ENCODE measurements at regions not wholly inside any gene's neighbourhood (a gene's known extent, or its start where the extent isn't known, plus 50 kb on each side); places are given as distances from the start of the nearest gene placed in this dataset.
A peak's percentile ranks its signal among the peaks of the same experiment; 100 is the strongest.

GRCh38 chr15:61545763-61546162 lies 316.7 kb upstream of the RORA start:
- Histone ChIP-seq H3K9ac (ENCODE audit: insufficient read depth in 1 of 2, low read length in 2 of 2) (no peak overlapping the region), H3K27ac (ENCODE audit: low read depth in 1 of 2, low read length in 1 of 2) (no peak overlapping the region), H3K4me3 (no peak overlapping the region), H3K36me3 (ENCODE audit: control insufficient read depth in 4 of 4, insufficient read depth in 4 of 4, low read length in 4 of 4) (no peaks in the 10 kb centered on the region), H3K27me3 (ENCODE audit: control insufficient read depth in 3 of 3, insufficient read depth in 3 of 3, low read length in 2 of 3) (peaks cover 0 to 3% (median 0%) of the 10 kb centered on the region in 3 donors), H3K9me3 (ENCODE audit: control insufficient read depth in 4 of 4, insufficient read depth in 3 of 4, low read length in 3 of 4) (peaks cover 0 to 4% (median 0%) of the 10 kb centered on the region in 4 donors), H3K4me1 (ENCODE audit: control insufficient read depth in 5 of 5, insufficient read depth in 5 of 5, low read length in 5 of 5) (no peaks in the 10 kb centered on the region)
- DNase-seq (no peak), ATAC-seq (ENCODE audit: insufficient read depth, low FRiP score) (no peak)
- TF ChIP-seq, protein P1, sequence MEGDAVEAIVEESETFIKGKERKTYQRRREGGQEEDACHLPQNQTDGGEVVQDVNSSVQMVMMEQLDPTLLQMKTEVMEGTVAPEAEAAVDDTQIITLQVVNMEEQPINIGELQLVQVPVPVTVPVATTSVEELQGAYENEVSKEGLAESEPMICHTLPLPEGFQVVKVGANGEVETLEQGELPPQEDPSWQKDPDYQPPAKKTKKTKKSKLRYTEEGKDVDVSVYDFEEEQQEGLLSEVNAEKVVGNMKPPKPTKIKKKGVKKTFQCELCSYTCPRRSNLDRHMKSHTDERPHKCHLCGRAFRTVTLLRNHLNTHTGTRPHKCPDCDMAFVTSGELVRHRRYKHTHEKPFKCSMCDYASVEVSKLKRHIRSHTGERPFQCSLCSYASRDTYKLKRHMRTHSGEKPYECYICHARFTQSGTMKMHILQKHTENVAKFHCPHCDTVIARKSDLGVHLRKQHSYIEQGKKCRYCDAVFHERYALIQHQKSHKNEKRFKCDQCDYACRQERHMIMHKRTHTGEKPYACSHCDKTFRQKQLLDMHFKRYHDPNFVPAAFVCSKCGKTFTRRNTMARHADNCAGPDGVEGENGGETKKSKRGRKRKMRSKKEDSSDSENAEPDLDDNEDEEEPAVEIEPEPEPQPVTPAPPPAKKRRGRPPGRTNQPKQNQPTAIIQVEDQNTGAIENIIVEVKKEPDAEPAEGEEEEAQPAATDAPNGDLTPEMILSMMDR (IDR thresholded peaks at IDR 0.05; ENCODE audit: control extremely low read depth, extremely low read depth): no peak
- WGBS, 2 donors: 67 to 71% methylated on average over 5 of the region's 5 CpGs

GRCh38 chr15:61541516-61541915 lies 312.4 kb upstream of the RORA start:
- Histone ChIP-seq H3K4me3 (no peak overlapping the region), H3K9me3 (ENCODE audit: control insufficient read depth in 4 of 4, insufficient read depth in 3 of 4, low read length in 3 of 4) (no peaks in the 10 kb centered on the region), H3K4me1 (ENCODE audit: control insufficient read depth in 5 of 5, insufficient read depth in 5 of 5, low read length in 5 of 5) (no peaks in the 10 kb centered on the region), H3K9ac (ENCODE audit: insufficient read depth in 1 of 2, low read length in 2 of 2) (no peak overlapping the region), H3K27ac (ENCODE audit: low read depth in 1 of 2, low read length in 1 of 2) (no peak overlapping the region), H3K36me3 (ENCODE audit: control insufficient read depth in 4 of 4, insufficient read depth in 4 of 4, low read length in 4 of 4) (no peaks in the 10 kb centered on the region), H3K27me3 (ENCODE audit: control insufficient read depth in 3 of 3, insufficient read depth in 3 of 3, low read length in 2 of 3) (peaks cover 0 to 10% (median 5%) of the 10 kb centered on the region in 3 donors)
- TF ChIP-seq, protein P1 (IDR thresholded peaks at IDR 0.05; ENCODE audit: control extremely low read depth, extremely low read depth): no peak
- DNase-seq: no peak
- ATAC-seq (ENCODE audit: insufficient read depth, low FRiP score): no peak
- WGBS, 2 donors: 87 to 90% methylated on average over 1 of the region's 1 CpG

GRCh38 chr15:61537337-61537736 lies 308.2 kb upstream of the RORA start:
- TF ChIP-seq, protein P1 (IDR thresholded peaks at IDR 0.05; ENCODE audit: control extremely low read depth, extremely low read depth): no peak
- H3K27ac ChIP-seq (ENCODE audit: low read depth in 1 of 2, low read length in 1 of 2): no peak overlapping the region
- peaks cover 0 to 10% (median 0%) of the 10 kb centered on the region in 5 donors for H3K4me1 ChIP-seq (ENCODE audit: control insufficient read depth in 5 of 5, insufficient read depth in 5 of 5, low read length in 5 of 5)
- DNase-seq (no peak), ATAC-seq (ENCODE audit: insufficient read depth, low FRiP score) (no peak)
- no peaks in the 10 kb centered on the region for H3K9me3 ChIP-seq (ENCODE audit: control insufficient read depth in 4 of 4, insufficient read depth in 3 of 4, low read length in 3 of 4)
- no peak overlapping the region for H3K4me3 ChIP-seq
- WGBS, 2 donors: 56 to 71% methylated on average over 3 of the region's 3 CpGs
- peaks cover 0 to 7% (median 5%) of the 10 kb centered on the region in 3 donors for H3K27me3 ChIP-seq (ENCODE audit: control insufficient read depth in 3 of 3, insufficient read depth in 3 of 3, low read length in 2 of 3)
- no peaks in the 10 kb centered on the region for H3K36me3 ChIP-seq (ENCODE audit: control insufficient read depth in 4 of 4, insufficient read depth in 4 of 4, low read length in 4 of 4)
- H3K9ac ChIP-seq (ENCODE audit: insufficient read depth in 1 of 2, low read length in 2 of 2): no peak overlapping the region

DNA sequence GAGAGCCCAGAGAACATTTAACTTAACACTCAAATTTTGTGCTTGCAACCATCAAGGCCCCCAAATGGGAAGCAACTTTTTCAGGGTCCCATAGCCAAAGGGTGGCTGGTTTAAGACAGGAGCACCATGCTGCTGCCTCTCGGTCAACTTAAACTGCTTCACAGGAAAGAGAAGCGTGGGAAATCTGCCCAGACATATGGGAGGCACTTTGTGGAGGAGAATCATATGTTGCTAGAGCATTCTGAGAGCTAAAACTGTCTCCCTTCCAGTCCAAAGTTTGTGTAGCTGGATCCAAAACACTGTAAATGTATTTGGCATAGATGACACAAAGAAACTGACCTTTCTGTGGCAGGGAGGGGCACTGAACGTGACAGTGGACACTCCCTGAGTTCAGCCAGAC lies 305.9 kb upstream of the RORA start:
- Histone ChIP-seq H3K36me3 (ENCODE audit: control insufficient read depth in 4 of 4, insufficient read depth in 4 of 4, low read length in 4 of 4) (no peaks in the 10 kb centered on the region), H3K27me3 (ENCODE audit: control insufficient read depth in 3 of 3, insufficient read depth in 3 of 3, low read length in 2 of 3) (peaks cover 0 to 7% (median 5%) of the 10 kb centered on the region in 3 donors), H3K9ac (ENCODE audit: insufficient read depth in 1 of 2, low read length in 2 of 2) (no peak overlapping the region), H3K9me3 (ENCODE audit: control insufficient read depth in 4 of 4, insufficient read depth in 3 of 4, low read length in 3 of 4) (no peaks in the 10 kb centered on the region), H3K4me3 (no peak overlapping the region), H3K27ac (ENCODE audit: low read depth in 1 of 2, low read length in 1 of 2) (no peak overlapping the region), H3K4me1 (ENCODE audit: control insufficient read depth in 5 of 5, insufficient read depth in 5 of 5, low read length in 5 of 5) (peaks cover 0 to 22% (median 0%) of the 10 kb centered on the region in 5 donors)
- TF ChIP-seq, protein P1 (IDR thresholded peaks at IDR 0.05; ENCODE audit: control extremely low read depth, extremely low read depth): no peak
- DNase-seq (peak; percentile 42 to 86 (median 68)), ATAC-seq (ENCODE audit: insufficient read depth, low FRiP score) (no peak)
- 64 to 76% methylated on average over 3 of the region's 3 CpGs for WGBS, 2 donors

Measured in lung (tissue), 11 donors.